Parathyroid adenoma (tissue), 2 donors: ENCODE measurements at regions not wholly inside any gene's neighbourhood (a gene's known extent, or its start where the extent isn't known, plus 50 kb on each side); places are given as distances from the start of the nearest gene placed in this dataset.

ENCODE experiments used
- H2AFZ ChIP-seq: fragments of 300-600 bp; sonication (generic); one replicate; pipeline ENCODE4 v1.7.0; 2017; ENCODE audit warnings: antibody characterized with exemption, mild to moderate bottlenecking
- H3K27ac ChIP-seq: fragments of 300-600 bp; sonication (generic); one replicate; pipeline ENCODE4 v1.7.0; 2017
- H3K27me3 ChIP-seq: fragments of 300-600 bp; sonication (generic); one replicate; pipeline ENCODE4 v1.7.0; 2017; ENCODE audit warnings: low read length; ENCODE audit not compliant: control insufficient read depth, insufficient read depth
- H3K36me3 ChIP-seq: fragments of 300-600 bp; sonication (generic); one replicate; pipeline ENCODE4 v1.7.0; 2017; ENCODE audit warnings: low read length; ENCODE audit not compliant: control insufficient read depth, insufficient read depth
- H3K4me1 ChIP-seq: fragments of 300-600 bp; sonication (generic); one replicate; pipeline ENCODE4 v1.7.0; 2017; ENCODE audit warnings: control low read depth
- H3K4me2 ChIP-seq: fragments of 300-600 bp; sonication (generic); one replicate; pipeline ENCODE4 v1.7.0; 2017; ENCODE audit warnings: low read length
- H3K4me3 ChIP-seq: fragments of 300-600 bp; sonication (generic); one replicate; pipeline ENCODE4 v1.7.0; 2017; ENCODE audit warnings: low read depth, low read length
- H3K79me2 ChIP-seq: fragments of 300-600 bp; sonication (generic); one replicate; pipeline ENCODE4 v1.7.0; 2017; ENCODE audit warnings: control low read depth
- H3K9ac ChIP-seq: fragments of 300-600 bp; sonication (generic); one replicate; pipeline ENCODE4 v1.7.0; 2017; ENCODE audit warnings: mild to moderate bottlenecking
- H3K9me3 ChIP-seq: fragments of 300-600 bp; sonication (generic); one replicate; pipeline ENCODE4 v1.7.0; 2017; ENCODE audit warnings: low read length; ENCODE audit not compliant: control insufficient read depth
- TF ChIP-seq, protein P1 (sequence below): fragments of 300-600 bp; sonication (generic); IDR thresholded peaks from one replicate; pipeline ENCODE4 v1.7.0; 2017; ENCODE audit warnings: antibody characterized with exemption, mild to moderate bottlenecking
- donor health status: primary hyperparathyroidism.

DNA sequence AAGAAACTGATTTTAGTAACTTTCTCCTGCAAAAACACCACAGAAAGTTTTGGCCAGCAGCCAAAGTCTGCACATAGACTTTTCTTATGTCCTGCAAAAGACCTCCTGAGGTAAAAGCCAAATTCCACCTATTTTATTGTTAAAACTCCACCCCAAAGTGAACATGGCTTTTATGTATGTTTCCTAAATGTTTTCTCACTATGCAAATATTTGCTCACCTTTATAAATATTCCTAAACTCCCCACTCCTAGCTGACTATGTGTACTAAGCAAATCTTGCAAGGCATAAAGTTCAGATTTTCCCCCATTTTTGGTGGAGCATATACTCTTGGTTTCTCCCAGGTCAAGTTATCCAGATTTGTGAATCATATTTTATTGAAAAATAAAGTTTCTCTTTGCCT, 446.2 kb downstream of the DNAH5 start:
- TF ChIP-seq, protein P1, sequence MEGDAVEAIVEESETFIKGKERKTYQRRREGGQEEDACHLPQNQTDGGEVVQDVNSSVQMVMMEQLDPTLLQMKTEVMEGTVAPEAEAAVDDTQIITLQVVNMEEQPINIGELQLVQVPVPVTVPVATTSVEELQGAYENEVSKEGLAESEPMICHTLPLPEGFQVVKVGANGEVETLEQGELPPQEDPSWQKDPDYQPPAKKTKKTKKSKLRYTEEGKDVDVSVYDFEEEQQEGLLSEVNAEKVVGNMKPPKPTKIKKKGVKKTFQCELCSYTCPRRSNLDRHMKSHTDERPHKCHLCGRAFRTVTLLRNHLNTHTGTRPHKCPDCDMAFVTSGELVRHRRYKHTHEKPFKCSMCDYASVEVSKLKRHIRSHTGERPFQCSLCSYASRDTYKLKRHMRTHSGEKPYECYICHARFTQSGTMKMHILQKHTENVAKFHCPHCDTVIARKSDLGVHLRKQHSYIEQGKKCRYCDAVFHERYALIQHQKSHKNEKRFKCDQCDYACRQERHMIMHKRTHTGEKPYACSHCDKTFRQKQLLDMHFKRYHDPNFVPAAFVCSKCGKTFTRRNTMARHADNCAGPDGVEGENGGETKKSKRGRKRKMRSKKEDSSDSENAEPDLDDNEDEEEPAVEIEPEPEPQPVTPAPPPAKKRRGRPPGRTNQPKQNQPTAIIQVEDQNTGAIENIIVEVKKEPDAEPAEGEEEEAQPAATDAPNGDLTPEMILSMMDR, result no peak

DNA sequence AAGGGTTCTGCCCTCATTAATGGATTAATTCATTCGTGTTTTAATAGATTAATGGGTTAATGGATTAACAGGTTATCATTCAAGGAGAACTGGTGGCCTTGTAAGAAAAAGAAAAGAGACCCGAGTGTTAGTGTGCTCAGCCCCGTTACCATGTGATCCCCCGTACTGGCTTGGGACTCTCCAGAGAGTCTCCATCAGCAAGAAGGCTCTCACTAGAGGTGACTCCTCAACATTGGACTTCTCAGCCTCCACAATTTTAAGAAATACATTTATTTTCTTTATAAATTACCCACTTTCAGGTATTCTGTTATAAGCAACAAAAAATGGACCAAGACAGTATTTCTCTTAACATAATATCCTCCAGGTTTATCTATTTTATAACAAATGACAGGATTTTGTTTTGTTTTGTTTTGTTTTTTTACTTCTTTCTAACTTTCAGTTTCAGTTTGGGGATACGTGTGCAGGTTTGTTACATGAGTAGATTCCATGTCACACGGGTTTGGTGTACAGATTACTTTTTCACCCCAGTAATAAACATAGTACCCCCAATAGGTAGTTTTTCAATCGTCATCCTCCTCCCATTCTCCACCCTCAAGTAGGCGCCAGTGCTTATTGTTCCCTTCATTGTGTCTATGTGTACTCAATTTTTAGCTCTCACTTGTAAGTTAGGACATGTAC, 456.1 kb downstream of the DNAH5 start:
- Histone ChIP-seq H3K79me2 (no peaks in the 10 kb centered on the region), H3K36me3 (no peaks in the 10 kb centered on the region), H3K4me3 (no peak overlapping the region), H3K4me2 (no peak overlapping the region), H3K27me3 (no peaks in the 10 kb centered on the region), H2AFZ (no peak overlapping the region), H3K9me3 (no peaks in the 10 kb centered on the region), H3K9ac (no peak overlapping the region), H3K27ac (no peak overlapping the region), H3K4me1 (no peaks in the 10 kb centered on the region)
- TF ChIP-seq, protein P1, result no peak

More for the DNA sequence above, 446.2 kb downstream of the DNAH5 start:
- Histone ChIP-seq H2AFZ (no peak overlapping the region), H3K27ac (no peak overlapping the region), H3K36me3 (no peaks in the 10 kb centered on the region), H3K79me2 (no peaks in the 10 kb centered on the region), H3K9me3 (no peaks in the 10 kb centered on the region), H3K4me3 (no peak overlapping the region), H3K4me2 (no peak overlapping the region), H3K4me1 (no peaks in the 10 kb centered on the region), H3K27me3 (no peaks in the 10 kb centered on the region), H3K9ac (no peak overlapping the region)

DNA sequence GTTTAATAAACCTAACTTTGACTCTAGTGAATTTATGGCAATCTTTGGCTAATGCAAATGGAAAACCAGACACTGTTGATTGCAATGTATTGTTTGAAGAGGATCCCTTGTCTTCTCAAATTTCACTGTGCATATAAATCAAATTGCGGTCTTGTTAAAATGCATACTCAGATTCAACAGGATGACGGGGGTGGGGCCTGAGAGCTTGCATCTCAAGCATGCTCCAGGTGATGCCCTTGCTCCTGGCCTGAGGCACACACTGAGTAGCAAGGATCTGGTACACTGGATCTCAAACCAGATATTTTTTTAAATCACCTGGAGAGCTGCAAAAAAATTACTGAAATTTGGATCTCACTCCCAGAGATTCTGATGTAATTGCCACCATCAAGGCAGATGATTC, 463.7 kb downstream of the DNAH5 start:
- H3K4me2 ChIP-seq, result no peak overlapping the region
- H2AFZ ChIP-seq, result no peak overlapping the region
- H3K9me3 ChIP-seq, result no peaks in the 10 kb centered on the region
- no peak overlapping the region for H3K27ac ChIP-seq
- no peaks in the 10 kb centered on the region for H3K27me3 ChIP-seq
- H3K79me2 ChIP-seq, result no peaks in the 10 kb centered on the region
- H3K4me3 ChIP-seq, result no peak overlapping the region
- H3K4me1 ChIP-seq, result no peaks in the 10 kb centered on the region
- TF ChIP-seq, protein P1, result no peak
- no peaks in the 10 kb centered on the region for H3K36me3 ChIP-seq
- H3K9ac ChIP-seq, result no peak overlapping the region

DNA sequence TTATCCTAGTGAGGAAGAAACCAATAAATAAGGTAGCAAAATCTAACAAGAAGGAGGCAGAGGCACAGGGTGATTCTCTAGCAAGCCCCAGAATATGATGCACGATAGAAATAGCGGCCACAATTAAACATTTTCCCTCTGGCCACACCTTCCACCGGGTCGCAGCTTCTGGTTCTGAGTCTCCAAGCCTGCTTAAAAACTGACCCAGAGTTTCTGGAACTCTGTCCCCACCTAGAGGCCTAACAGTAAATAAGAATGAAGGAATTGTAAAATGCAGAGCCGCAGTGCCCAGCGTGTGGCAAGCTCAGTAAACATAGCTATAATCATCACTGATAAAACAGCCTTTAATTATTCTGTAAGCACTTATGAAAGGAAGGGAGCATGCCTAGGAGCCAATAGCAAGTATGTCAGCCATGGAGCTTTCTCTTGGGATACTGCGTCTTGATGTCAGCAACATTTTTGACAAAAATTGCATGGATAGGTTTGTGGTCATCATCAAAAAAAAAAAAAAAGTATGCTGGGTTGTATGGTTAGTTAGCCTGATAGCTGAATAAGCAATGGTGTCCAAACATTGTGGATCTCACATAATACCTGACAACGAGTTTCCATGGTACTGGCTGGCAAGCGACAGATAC, 465.5 kb downstream of the DNAH5 start:
- no peaks in the 10 kb centered on the region for H3K27me3 ChIP-seq
- H3K4me1 ChIP-seq, result no peaks in the 10 kb centered on the region
- H3K36me3 ChIP-seq, result no peaks in the 10 kb centered on the region
- H3K9ac ChIP-seq, result no peak overlapping the region
- no peaks in the 10 kb centered on the region for H3K79me2 ChIP-seq
- H2AFZ ChIP-seq, result no peak overlapping the region
- TF ChIP-seq, protein P1, result no peak
- no peak overlapping the region for H3K4me2 ChIP-seq
- H3K27ac ChIP-seq, result no peak overlapping the region
- no peak overlapping the region for H3K4me3 ChIP-seq
- H3K9me3 ChIP-seq, result no peaks in the 10 kb centered on the region
